GM18505 (cell line): ENCODE measurements at regions not wholly inside any gene's neighbourhood (a gene's known extent, or its start where the extent isn't known, plus 50 kb on each side); places are given as distances from the start of the nearest gene placed in this dataset.
"Not testable (repeated sequence)": the region's sequence is repeated elsewhere in the genome, so short reads cannot be mapped to it uniquely, and the experiment has no call there.

Source experiments
- ATAC-seq: cut with Tn5 transposase; IDR thresholded peaks from one replicate; pipeline ENCODE4 v1.9.1; 2021; ENCODE audit not compliant: unreplicated experiment
- POLR2A ChIP-seq: IDR thresholded peaks from 4 replicates; pipeline ENCODE4 v1.6.1; 2011; ENCODE audit warnings: borderline replicate concordance; ENCODE audit not compliant: insufficient read depth, insufficient read length; ENCODE audit errors: extremely low read depth

- no peak for TF ChIP-seq POLR2A
- ATAC-seq = no peak
These were observed 374.2 kb downstream of the EPHA7 start for GRCh38 chr6:93045156-93045555.

DNA sequence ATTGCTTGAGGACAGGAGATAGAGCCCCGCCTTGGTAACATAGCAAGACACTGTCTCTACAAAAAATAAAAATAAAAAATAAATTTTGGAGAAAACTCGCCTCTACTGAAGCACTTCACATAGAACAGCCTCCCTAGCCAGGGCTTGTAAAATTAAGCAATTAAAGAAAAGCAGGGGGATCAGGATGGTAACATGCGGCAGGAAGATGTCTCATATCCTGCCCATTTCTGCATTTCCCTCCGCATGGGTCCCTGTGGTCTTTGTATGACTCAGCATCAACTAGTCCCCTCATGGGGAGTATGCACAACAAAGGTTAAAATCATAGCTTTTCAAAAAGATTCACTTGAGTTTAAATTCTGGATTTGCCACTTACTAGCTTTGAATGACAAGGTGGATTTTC, 379.0 kb downstream of the EPHA7 start:
- ATAC-seq = no peak
- TF ChIP-seq POLR2A = no peak

- TF ChIP-seq POLR2A = no peak
- no peak for ATAC-seq
These were observed 382.5 kb downstream of the EPHA7 start for GRCh38 chr6:93036835-93037234.

DNA sequence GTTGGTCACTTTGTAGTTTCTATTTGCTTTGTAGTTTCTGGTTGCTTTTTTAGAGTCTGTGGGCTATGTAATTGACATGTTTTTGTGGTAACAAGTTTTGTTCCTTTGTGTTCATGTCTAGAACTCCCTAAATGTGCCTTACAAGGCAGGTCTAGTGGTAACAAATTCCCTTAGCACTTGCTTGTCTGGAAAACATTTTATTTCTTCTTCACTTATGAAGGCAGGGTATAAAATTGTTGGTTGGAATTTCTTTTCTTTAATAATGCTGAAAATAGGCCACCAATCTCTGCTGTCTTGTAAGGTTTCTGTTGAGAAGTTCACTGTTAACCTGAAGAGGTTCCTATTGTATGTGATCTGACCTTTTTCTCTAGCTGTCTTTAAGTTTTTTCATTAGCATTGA, 383.6 kb downstream of the EPHA7 start:
- TF ChIP-seq POLR2A = no peak
- ATAC-seq = no peak

DNA sequence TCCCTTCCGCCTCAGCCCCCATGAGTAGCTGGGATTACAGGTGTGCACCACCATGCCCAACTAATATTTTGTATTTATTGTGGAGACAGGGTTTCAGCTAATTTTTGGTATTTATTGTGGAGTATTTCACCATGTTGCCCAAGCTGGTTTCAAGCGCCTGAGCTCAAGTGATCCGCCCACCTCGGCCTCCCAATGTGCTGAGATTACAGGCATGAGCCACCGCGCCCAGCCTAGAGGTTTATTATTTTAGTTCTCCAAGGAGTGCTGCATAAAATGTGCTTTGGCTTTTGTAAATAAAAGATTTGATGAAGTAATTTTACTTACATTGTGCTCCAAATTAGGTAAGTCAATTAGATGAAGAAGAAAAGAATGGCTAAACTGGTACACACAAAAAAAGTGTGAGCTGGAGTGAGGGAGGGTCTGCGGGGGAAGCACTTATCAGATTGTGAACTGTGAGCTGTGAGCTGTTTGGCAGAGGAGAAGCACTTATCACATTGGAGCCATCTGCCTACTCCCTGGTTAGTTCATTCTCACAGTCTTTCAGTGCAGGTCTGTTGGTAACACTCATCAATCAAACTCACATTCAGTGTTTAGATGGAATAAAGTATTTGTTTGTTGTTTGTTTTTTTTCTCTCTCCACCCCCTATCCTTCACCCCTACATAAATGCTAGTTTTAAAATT, 398.0 kb downstream of the EPHA7 start:
- TF ChIP-seq POLR2A = no peak
- no peak for ATAC-seq

DNA sequence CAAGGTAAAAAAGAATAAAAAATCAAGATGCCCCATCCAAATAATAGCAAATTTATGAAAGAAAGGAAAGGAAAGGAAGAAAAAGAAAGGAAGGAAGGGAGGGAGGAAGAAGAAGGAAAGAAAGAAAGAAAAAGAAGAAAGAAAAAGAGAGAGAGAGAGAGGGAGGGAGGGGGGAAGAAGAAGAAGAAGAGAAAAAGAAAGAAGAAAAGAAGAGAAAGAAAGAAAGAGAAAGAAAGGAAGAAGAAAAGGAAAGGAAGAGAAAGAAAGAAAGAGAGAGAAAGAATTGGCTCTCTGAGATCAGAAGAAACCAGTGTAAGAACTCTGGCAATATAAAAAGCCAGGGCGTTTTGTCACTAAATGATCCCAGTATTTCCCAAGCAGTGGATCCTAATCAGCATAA, 401.7 kb downstream of the EPHA7 start:
- no peak for TF ChIP-seq POLR2A
- ATAC-seq = no peak

GRCh38 chr6:93017213-93017612, 402.1 kb downstream of the EPHA7 start:
- ATAC-seq = no peak

DNA sequence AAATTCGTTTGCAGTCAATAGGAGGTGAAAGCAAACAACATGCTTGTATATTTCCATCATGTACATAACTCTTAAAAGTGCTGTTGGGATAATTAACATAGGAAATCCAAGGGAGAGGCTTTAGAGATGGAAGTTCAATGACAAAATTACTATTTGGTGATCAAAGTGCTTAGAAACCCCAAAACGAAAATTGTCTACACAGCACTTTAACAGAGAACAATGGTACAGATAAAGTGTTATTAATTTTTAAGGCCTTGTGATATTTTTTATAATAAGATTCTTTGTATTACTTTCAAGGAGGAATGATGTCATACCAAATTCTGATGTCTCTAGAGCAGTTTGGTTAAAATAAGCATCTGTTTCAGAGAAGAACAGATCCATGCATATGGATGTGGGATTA, 406.3 kb downstream of the EPHA7 start:
- no peak for ATAC-seq
- no peak for TF ChIP-seq POLR2A

More at GRCh38 chr6:93017213-93017612, 402.1 kb downstream of the EPHA7 start:
- TF ChIP-seq POLR2A = no peak

DNA sequence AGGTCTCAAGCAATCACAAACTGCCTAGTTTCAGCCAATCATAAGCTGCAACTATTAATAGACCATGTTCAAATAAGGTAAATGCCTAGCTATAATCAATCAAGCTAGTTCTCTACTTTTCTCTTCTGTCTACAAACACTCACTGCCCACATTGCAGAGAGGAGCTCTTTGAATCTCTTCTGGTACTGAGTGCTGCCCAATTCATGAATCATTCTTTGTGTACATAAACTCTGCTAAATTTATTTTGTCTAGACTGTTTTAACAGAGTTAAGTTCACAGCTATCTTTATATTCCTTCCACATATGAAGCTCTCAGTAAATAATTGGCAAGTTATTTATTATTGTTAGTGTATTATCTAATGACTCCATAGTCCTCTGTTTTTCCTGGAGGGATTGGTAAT, 411.0 kb downstream of the EPHA7 start:
- ATAC-seq = no peak
- TF ChIP-seq POLR2A = no peak

DNA sequence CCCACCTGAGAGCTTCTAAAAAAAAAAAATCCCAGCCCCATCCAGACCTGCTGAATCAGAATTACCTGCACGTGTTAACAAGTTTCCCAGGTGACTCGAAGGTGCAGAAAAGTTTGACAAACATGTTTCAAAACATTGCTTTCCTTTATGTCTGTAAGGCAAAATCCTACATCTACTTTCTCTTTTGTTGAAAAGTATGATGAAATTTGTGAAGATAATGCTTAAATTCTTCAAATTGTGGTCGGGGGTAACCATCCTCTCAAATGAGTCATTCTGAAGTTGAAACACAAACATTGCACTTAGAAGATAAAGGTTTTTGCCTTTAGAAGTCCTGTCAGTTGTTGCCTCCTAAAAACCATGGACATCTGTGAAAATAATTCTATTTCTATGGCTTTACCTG, 429.7 kb downstream of the EPHA7 start:
- no peak for ATAC-seq

DNA sequence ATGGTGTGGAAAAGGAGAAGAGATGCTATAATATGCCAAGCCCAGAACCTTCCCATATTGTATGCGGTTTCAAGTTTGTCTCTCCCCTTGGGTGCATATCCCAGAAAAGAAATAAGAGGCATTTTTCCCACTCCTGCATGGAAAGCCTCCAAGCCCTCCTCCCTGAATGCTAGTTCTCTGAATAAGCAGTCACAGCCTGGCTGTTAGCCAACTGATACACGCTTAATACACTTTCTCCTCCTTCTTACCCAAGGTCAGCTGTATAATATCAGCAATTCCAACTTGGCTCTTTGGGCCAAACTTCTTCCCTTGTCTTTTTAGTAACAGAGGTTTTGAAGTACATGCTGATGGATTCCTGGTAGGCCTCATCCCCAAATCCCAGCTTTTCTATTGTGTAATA, 440.1 kb downstream of the EPHA7 start:
- no peak for ATAC-seq
- TF ChIP-seq POLR2A = no peak

More for the DNA sequence above, 429.7 kb downstream of the EPHA7 start:
- TF ChIP-seq POLR2A = no peak

DNA sequence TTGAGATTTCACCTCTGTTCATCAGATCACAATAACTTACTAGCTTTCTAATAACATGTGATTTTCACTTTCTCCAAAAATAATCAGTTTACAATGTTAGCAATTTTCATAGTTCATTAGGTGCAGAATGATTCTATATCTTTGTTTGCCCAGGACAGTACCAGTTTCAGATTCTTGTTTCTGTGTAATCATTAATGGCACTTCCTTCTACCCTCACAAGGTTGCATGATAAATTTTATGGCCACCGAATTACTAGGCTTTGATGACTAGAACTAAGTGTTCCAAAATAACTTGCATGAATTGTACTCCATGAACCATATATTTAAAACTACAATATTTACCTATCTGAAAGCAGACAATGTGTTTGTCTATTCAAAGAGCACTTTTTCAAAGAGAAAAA, 442.3 kb downstream of the EPHA7 start:
- no peak for ATAC-seq
- TF ChIP-seq POLR2A = no peak

GRCh38 chr6:92967362-92967761, 452.0 kb downstream of the EPHA7 start:
- TF ChIP-seq POLR2A = no peak
- ATAC-seq = no peak

GRCh38 chr6:92962846-92963245, 456.5 kb downstream of the EPHA7 start:
- TF ChIP-seq POLR2A = no peak
- ATAC-seq = no peak

DNA sequence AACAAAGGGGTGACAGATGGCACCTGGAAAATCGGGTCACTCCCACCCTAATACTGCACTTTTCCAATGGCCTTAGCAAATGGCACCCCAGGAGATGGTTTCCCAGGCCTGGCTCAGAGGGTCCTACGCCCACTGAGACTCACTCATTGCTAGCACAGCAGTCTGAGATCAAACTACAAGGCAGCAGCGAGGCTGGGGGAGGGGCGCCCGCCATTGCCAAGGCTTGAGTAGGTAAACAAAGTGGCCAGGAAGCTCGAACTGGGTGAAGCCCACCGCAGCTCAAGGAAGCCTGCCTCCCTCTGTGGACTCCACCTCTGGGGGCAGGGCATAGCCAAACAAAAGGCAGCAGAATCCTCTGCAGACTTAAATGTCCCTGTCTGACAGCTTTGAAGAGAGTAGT, 467.2 kb downstream of the EPHA7 start:
- not testable (repeated sequence) for ATAC-seq

DNA sequence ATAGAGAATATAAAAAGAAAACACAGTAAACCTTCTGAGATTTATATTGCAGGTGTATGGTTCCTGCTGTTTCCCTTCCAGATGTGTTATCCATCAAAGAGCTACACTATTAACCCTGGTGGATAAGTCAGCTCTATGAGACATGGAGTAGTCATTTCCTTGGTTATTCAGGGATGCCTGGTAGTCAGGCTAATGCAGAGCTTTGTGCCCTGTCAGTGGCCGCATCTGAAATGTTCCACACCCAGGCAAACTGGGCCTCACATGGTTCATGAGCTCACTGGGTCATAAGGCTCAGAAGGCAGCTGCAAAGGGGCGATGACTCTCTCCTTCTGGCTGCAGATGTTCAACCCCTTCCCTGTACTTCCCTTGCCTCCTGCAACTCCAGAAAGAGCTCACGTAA, 473.6 kb downstream of the EPHA7 start:
- ATAC-seq = no peak
- TF ChIP-seq POLR2A = no peak

- ATAC-seq = no peak
- no peak for TF ChIP-seq POLR2A
These were observed 475.2 kb downstream of the EPHA7 start for GRCh38 chr6:92944132-92944531.
